GM12878 (cell line): ENCODE measurements at regions not wholly inside any gene's neighbourhood (a gene's known extent, or its start where the extent isn't known, plus 50 kb on each side); places are given as distances from the start of the nearest gene placed in this dataset.

Source experiments
- BRCA1 ChIP-seq: IDR thresholded peaks from 2 replicates; pipeline ENCODE4 v1.6.1; 2011; ENCODE audit warnings: low read depth, low read length, improper control_type of control experiment
- CHD2 ChIP-seq: IDR thresholded peaks from 2 replicates; pipeline ENCODE4 v1.6.1; 2011; ENCODE audit warnings: low read depth, low read length, improper control_type of control experiment, borderline replicate concordance
- CTCF ChIP-seq, 3 experiments: IDR thresholded peaks in 2 of 3; conservative IDR thresholded peaks in 1 of 3; 2 replicates each; pipeline ENCODE4 v1.5.1; 2011; ENCODE audit warnings: low read depth in 3 of 3, low read length in 3 of 3, mild to moderate bottlenecking in 3 of 3, control low read depth in 2 of 3, moderate library complexity in 2 of 3, inconsistent platforms in 1 of 3, mixed read lengths in 1 of 3; ENCODE audit not compliant: control insufficient read depth in 2 of 3, insufficient read depth in 1 of 3; ENCODE audit errors: extremely low read depth in 1 of 3
- ELK1 ChIP-seq: IDR thresholded peaks from 2 replicates; pipeline ENCODE4 v1.6.1; 2012; ENCODE audit warnings: low read depth, low read length, improper control_type of control experiment
- IKZF1 ChIP-seq: fragments of 450-650 bp; conservative IDR thresholded peaks from 2 replicates; pipeline ENCODE4 v1.6.1; 2017; ENCODE audit warnings: antibody characterized with exemption, mild to moderate bottlenecking
- KDM1A ChIP-seq: fragments of 200-600 bp; sonication (generic); IDR thresholded peaks from 2 replicates; pipeline ENCODE4 v1.6.1; 2016; ENCODE audit warnings: borderline replicate concordance
- NRF1 ChIP-seq: conservative IDR thresholded peaks from 2 replicates; pipeline ENCODE4 v1.6.1; 2011; ENCODE audit warnings: mild to moderate bottlenecking, low read depth, low read length, improper control_type of control experiment
- PAX5 ChIP-seq: IDR thresholded peaks from 2 replicates; pipeline ENCODE4 v1.6.1; 2011; ENCODE audit warnings: low read depth, low read length, borderline replicate concordance
- POLR2AphosphoS5 ChIP-seq: IDR thresholded peaks from 2 replicates; pipeline ENCODE4 v1.6.1; 2011; ENCODE audit warnings: mild to moderate bottlenecking, low read length, inconsistent platforms
- RCOR1 ChIP-seq: conservative IDR thresholded peaks from 2 replicates; pipeline ENCODE4 v1.6.1; 2012; ENCODE audit warnings: low read depth, low read length, improper control_type of control experiment
- SRF ChIP-seq, 2 experiments: IDR thresholded peaks; 2 replicates each; pipeline ENCODE4 v1.6.1; 2011; ENCODE audit warnings: low read depth in 2 of 2, low read length in 2 of 2, mild to moderate bottlenecking in 1 of 2, moderate library complexity in 1 of 2
- STAT1 ChIP-seq: fragments of 450-650 bp; conservative IDR thresholded peaks from 2 replicates; pipeline ENCODE4 v1.6.1; 2014; ENCODE audit warnings: antibody characterized with exemption, mild to moderate bottlenecking
- YBX1 ChIP-seq: fragments of 450-650 bp; IDR thresholded peaks from 2 replicates; pipeline ENCODE4 v1.6.1; 2016; ENCODE audit warnings: antibody characterized with exemption
- ZBTB33 ChIP-seq: fragments of 450-650 bp; IDR thresholded peaks from 2 replicates; pipeline ENCODE4 v1.6.1; 2017; ENCODE audit warnings: mild to moderate bottlenecking

GRCh38 chr15:94596707-94597106 lies 365.3 kb downstream of the MCTP2 start:
- no peak for TF ChIP-seq YBX1
- no peak for TF ChIP-seq CTCF (IDR thresholded peaks at IDR 0.05 in 2 of 3, conservative IDR thresholded peaks at IDR 0.05 in 1 of 3; ENCODE audit: control insufficient read depth in 2 of 3, extremely low read depth in 1 of 3, insufficient read depth in 1 of 3, low read depth in 3 of 3, low read length in 3 of 3)
- TF ChIP-seq CHD2, result no peak
- TF ChIP-seq POLR2AphosphoS5, result no peak
- TF ChIP-seq BRCA1, result no peak
- TF ChIP-seq SRF (IDR thresholded peaks at IDR 0.05; ENCODE audit: low read depth in 2 of 2, low read length in 2 of 2), result no peak
- TF ChIP-seq STAT1, result no peak
- no peak for TF ChIP-seq ELK1
- TF ChIP-seq ZBTB33, result no peak
- no peak for TF ChIP-seq RCOR1
- no peak for TF ChIP-seq KDM1A
- TF ChIP-seq PAX5, result no peak
- TF ChIP-seq IKZF1, result no peak
- no peak for TF ChIP-seq NRF1
